WTC11 (cell line): ENCODE measurements at regions not wholly inside any gene's neighbourhood (a gene's known extent, or its start where the extent isn't known, plus 50 kb on each side); places are given as distances from the start of the nearest gene placed in this dataset.

Experiments
- ATAC-seq: fragments of 200-7000 bp; cut with Tn5 transposase; 2 replicates; pipeline ENCODE4 v1.10.0; 2021; ENCODE audit warnings: mild to moderate bottlenecking, moderate library complexity
- CTCF ChIA-PET: fragments of 300-600 bp; sonication (Branson Sonifier 250); formaldehyde crosslinking; loops from one replicate; lab custom pipeline; 2021; ENCODE audit warnings: antibody characterized with exemption; lab: Charles Lee
- POLR2A ChIA-PET: fragments of 350-600 bp; sonication (Branson Sonifier 250); formaldehyde crosslinking; loops from one replicate; lab custom pipeline; 2021; ENCODE audit warnings: antibody characterized with exemption; lab: Charles Lee
- DNase-seq: peaks from one replicate; pipeline ENCODE4 v3.0.0; 2021; ENCODE audit warnings: low spot score
- H3K27ac Mint-ChIP-seq: 2 replicates; pipeline ENCODE4 v1.8.0; 2021; ENCODE audit warnings: mixed read lengths
- H3K27me3 Mint-ChIP-seq: 2 replicates; pipeline ENCODE4 v1.8.0; 2021; ENCODE audit warnings: low read depth, mild to moderate bottlenecking, moderate library complexity, mixed read lengths
- H3K36me3 Mint-ChIP-seq: 2 replicates; pipeline ENCODE4 v1.8.0; 2021; ENCODE audit warnings: mixed read lengths
- H3K4me1 Mint-ChIP-seq: 2 replicates; pipeline ENCODE4 v1.8.0; 2022; ENCODE audit warnings: mixed read lengths
- H3K4me3 Mint-ChIP-seq: 2 replicates; pipeline ENCODE4 v1.8.0; 2021; ENCODE audit warnings: mild to moderate bottlenecking, moderate library complexity, mixed read lengths
- H3K9me3 Mint-ChIP-seq: 2 replicates; pipeline ENCODE4 v1.8.0; 2021; ENCODE audit warnings: mixed read lengths
- ELF4 ChIP-seq: sonication (generic); formaldehyde crosslinking; IDR thresholded peaks from 2 replicates; pipeline ENCODE4 v1.8.1; 2022; ENCODE audit warnings: low read depth, mild to moderate bottlenecking, moderate library complexity, missing genetic modification reagents
- ESRRA ChIP-seq: sonication (generic); formaldehyde crosslinking; IDR thresholded peaks from 2 replicates; pipeline ENCODE4 v1.8.1; 2022; ENCODE audit warnings: mild to moderate bottlenecking, missing genetic modification reagents, borderline replicate concordance
- GRHL2 ChIP-seq: fragments of 250-450 bp; sonication (Bioruptor Pico); IDR thresholded peaks from 2 replicates; pipeline ENCODE4 v1.8.0; 2022; ENCODE audit warnings: mild to moderate bottlenecking, moderate library complexity; ENCODE audit not compliant: insufficient replicate concordance, severe bottlenecking
- GTF2I ChIP-seq: fragments of 250-450 bp; sonication (Bioruptor Pico); conservative IDR thresholded peaks from 2 replicates; pipeline ENCODE4 v1.4.0; 2021; ENCODE audit warnings: mild to moderate bottlenecking
- HMGA2 ChIP-seq: fragments of 250-450 bp; sonication (Bioruptor Pico); IDR thresholded peaks from 2 replicates; pipeline ENCODE4 v1.4.0; 2021; ENCODE audit warnings: mild to moderate bottlenecking, moderate library complexity
- KAT7 ChIP-seq: sonication (generic); formaldehyde crosslinking; IDR thresholded peaks from 2 replicates; pipeline ENCODE4 v1.8.1; 2023; ENCODE audit warnings: missing genetic modification reagents, mild to moderate bottlenecking, borderline replicate concordance
- MAX ChIP-seq: sonication (generic); formaldehyde crosslinking; IDR thresholded peaks from 2 replicates; pipeline ENCODE4 v1.8.0; 2022; ENCODE audit warnings: mild to moderate bottlenecking, missing genetic modification reagents
- NR2C2 ChIP-seq: sonication (generic); formaldehyde crosslinking; IDR thresholded peaks from 2 replicates; pipeline ENCODE4 v1.8.0; 2022; ENCODE audit warnings: mild to moderate bottlenecking, missing genetic modification reagents
- NR3C1 ChIP-seq: sonication (generic); formaldehyde crosslinking; conservative IDR thresholded peaks from 2 replicates; pipeline ENCODE4 v1.8.1; 2023; ENCODE audit warnings: low read depth, mild to moderate bottlenecking, missing genetic modification reagents
- SMAD4 ChIP-seq: sonication (generic); formaldehyde crosslinking; IDR thresholded peaks from 2 replicates; pipeline ENCODE4 v1.8.0; 2022; ENCODE audit warnings: mild to moderate bottlenecking, missing genetic modification reagents
- SOX15 ChIP-seq: fragments of 250-450 bp; sonication (Bioruptor Pico); IDR thresholded peaks from 2 replicates; pipeline ENCODE4 v1.9.0; 2021; ENCODE audit warnings: mild to moderate bottlenecking
- TCF7 ChIP-seq: sonication (generic); formaldehyde crosslinking; IDR thresholded peaks from 2 replicates; pipeline ENCODE4 v1.8.0; 2022; ENCODE audit warnings: mild to moderate bottlenecking, low read depth, missing genetic modification reagents, moderate library complexity
- TP53 ChIP-seq: sonication (generic); formaldehyde crosslinking; IDR thresholded peaks from 2 replicates; pipeline ENCODE4 v1.8.1; 2023; ENCODE audit warnings: mild to moderate bottlenecking, missing genetic modification reagents
- ZNF219 ChIP-seq: sonication (generic); formaldehyde crosslinking; IDR thresholded peaks from 2 replicates; pipeline ENCODE4 v1.8.0; 2023; ENCODE audit warnings: missing genetic modification reagents, mild to moderate bottlenecking, borderline replicate concordance
- ZNF232 ChIP-seq: sonication (generic); formaldehyde crosslinking; IDR thresholded peaks from 2 replicates; pipeline ENCODE4 v1.8.0; 2022; ENCODE audit warnings: mild to moderate bottlenecking, missing genetic modification reagents
- ZNF263 ChIP-seq: sonication (generic); formaldehyde crosslinking; IDR thresholded peaks from 2 replicates; pipeline ENCODE4 v1.8.1; 2022; ENCODE audit warnings: low read depth, mild to moderate bottlenecking, moderate library complexity, missing genetic modification reagents
- ZNF317 ChIP-seq: sonication (generic); formaldehyde crosslinking; IDR thresholded peaks from 2 replicates; pipeline ENCODE4 v1.8.1; 2023; ENCODE audit warnings: low read depth, mild to moderate bottlenecking, moderate library complexity, missing genetic modification reagents, borderline replicate concordance
- ZNF416 ChIP-seq: fragments of 250-450 bp; sonication (Bioruptor Pico); IDR thresholded peaks from 2 replicates; pipeline ENCODE4 v1.9.0; 2021; ENCODE audit warnings: mild to moderate bottlenecking, inconsistent platforms
- TF ChIP-seq, protein P1 (sequence below): sonication (generic); formaldehyde crosslinking; IDR thresholded peaks from 2 replicates; pipeline ENCODE4 v1.8.1; 2023; ENCODE audit warnings: mild to moderate bottlenecking, missing genetic modification reagents, moderate library complexity
- TF ChIP-seq, protein P2 (sequence below): fragments of 250-450 bp; sonication (Bioruptor Pico); IDR thresholded peaks from 2 replicates; pipeline ENCODE4 v1.9.0; 2021; ENCODE audit warnings: mild to moderate bottlenecking, borderline replicate concordance
- TF ChIP-seq, protein P3 (sequence below): sonication (generic); formaldehyde crosslinking; IDR thresholded peaks from 2 replicates; pipeline ENCODE4 v1.8.0; 2023; ENCODE audit warnings: mild to moderate bottlenecking, missing genetic modification reagents
- TF ChIP-seq, protein P4 (sequence below): sonication (generic); formaldehyde crosslinking; IDR thresholded peaks from 2 replicates; pipeline ENCODE4 v1.8.1; 2022; ENCODE audit warnings: low read depth, mild to moderate bottlenecking, moderate library complexity, missing genetic modification reagents, borderline replicate concordance

DNA sequence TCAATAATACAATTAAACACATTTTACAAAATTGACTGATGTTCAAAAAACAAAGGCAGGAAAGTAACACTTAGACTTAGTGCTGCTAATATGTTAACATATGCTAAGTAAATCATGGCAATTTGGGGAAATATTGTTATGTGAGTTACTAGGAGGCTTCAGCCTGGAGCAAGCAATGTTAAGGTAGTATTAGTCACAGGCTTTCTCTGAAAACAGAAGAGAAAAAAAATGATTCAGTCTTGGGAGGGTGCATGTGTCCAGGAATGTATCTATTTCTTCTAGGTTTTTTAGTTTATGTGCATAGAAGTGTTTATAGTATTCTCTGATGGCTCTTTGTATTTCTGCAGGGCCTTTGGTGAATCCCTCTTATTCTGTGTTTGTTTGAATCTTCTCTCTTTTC, 345.8 kb upstream of the TFPI start:
- Mint-ChIP-seq H3K4me1 (no peaks in the 10 kb centered on the region), H3K27ac (no peak overlapping the region), H3K36me3 (no peaks in the 10 kb centered on the region), H3K9me3 (peaks cover 8% of the 10 kb centered on the region), H3K4me3 (no peak overlapping the region), H3K27me3 (no peaks in the 10 kb centered on the region; the same call in 1 of the 2 replicates)
- TF ChIP-seq SOX15 (CRISPR knock-in tag) (no peak), ZNF219 (no peak), GRHL2 (CRISPR knock-in tag) (no peak), ZNF416 (no peak), ZNF232 (CRISPR knock-in tag) (no peak), GTF2I (CRISPR knock-in tag) (no peak), KAT7 (CRISPR knock-in tag) (no peak), NR2C2 (CRISPR knock-in tag) (no peak), HMGA2 (CRISPR knock-in tag) (no peak), NR3C1 (CRISPR knock-in tag) (no peak), ELF4 (CRISPR knock-in tag) (no peak), TCF7 (CRISPR knock-in tag) (no peak), SMAD4 (CRISPR knock-in tag) (no peak), ZNF263 (CRISPR knock-in tag) (no peak)
- TF ChIP-seq, protein P1, sequence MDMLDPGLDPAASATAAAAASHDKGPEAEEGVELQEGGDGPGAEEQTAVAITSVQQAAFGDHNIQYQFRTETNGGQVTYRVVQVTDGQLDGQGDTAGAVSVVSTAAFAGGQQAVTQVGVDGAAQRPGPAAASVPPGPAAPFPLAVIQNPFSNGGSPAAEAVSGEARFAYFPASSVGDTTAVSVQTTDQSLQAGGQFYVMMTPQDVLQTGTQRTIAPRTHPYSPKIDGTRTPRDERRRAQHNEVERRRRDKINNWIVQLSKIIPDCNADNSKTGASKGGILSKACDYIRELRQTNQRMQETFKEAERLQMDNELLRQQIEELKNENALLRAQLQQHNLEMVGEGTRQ (CRISPR knock-in tag) = no peak
- TF ChIP-seq, protein P2, sequence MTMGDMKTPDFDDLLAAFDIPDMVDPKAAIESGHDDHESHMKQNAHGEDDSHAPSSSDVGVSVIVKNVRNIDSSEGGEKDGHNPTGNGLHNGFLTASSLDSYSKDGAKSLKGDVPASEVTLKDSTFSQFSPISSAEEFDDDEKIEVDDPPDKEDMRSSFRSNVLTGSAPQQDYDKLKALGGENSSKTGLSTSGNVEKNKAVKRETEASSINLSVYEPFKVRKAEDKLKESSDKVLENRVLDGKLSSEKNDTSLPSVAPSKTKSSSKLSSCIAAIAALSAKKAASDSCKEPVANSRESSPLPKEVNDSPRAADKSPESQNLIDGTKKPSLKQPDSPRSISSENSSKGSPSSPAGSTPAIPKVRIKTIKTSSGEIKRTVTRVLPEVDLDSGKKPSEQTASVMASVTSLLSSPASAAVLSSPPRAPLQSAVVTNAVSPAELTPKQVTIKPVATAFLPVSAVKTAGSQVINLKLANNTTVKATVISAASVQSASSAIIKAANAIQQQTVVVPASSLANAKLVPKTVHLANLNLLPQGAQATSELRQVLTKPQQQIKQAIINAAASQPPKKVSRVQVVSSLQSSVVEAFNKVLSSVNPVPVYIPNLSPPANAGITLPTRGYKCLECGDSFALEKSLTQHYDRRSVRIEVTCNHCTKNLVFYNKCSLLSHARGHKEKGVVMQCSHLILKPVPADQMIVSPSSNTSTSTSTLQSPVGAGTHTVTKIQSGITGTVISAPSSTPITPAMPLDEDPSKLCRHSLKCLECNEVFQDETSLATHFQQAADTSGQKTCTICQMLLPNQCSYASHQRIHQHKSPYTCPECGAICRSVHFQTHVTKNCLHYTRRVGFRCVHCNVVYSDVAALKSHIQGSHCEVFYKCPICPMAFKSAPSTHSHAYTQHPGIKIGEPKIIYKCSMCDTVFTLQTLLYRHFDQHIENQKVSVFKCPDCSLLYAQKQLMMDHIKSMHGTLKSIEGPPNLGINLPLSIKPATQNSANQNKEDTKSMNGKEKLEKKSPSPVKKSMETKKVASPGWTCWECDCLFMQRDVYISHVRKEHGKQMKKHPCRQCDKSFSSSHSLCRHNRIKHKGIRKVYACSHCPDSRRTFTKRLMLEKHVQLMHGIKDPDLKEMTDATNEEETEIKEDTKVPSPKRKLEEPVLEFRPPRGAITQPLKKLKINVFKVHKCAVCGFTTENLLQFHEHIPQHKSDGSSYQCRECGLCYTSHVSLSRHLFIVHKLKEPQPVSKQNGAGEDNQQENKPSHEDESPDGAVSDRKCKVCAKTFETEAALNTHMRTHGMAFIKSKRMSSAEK (CRISPR knock-in tag) = no peak
- TF ChIP-seq, protein P3, sequence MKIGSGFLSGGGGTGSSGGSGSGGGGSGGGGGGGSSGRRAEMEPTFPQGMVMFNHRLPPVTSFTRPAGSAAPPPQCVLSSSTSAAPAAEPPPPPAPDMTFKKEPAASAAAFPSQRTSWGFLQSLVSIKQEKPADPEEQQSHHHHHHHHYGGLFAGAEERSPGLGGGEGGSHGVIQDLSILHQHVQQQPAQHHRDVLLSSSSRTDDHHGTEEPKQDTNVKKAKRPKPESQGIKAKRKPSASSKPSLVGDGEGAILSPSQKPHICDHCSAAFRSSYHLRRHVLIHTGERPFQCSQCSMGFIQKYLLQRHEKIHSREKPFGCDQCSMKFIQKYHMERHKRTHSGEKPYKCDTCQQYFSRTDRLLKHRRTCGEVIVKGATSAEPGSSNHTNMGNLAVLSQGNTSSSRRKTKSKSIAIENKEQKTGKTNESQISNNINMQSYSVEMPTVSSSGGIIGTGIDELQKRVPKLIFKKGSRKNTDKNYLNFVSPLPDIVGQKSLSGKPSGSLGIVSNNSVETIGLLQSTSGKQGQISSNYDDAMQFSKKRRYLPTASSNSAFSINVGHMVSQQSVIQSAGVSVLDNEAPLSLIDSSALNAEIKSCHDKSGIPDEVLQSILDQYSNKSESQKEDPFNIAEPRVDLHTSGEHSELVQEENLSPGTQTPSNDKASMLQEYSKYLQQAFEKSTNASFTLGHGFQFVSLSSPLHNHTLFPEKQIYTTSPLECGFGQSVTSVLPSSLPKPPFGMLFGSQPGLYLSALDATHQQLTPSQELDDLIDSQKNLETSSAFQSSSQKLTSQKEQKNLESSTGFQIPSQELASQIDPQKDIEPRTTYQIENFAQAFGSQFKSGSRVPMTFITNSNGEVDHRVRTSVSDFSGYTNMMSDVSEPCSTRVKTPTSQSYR (CRISPR knock-in tag) = no peak
- ChIA-PET CTCF (interaction anchor here (0.6 kb wide), 1 partner anchor 53 kb away, joined by 4 read pairs; no protein-coding TSS in a partner anchor), POLR2A (interaction anchor here (1.1 kb wide), 1 partner anchor 21 kb away, joined by 3 read pairs; no protein-coding TSS in a partner anchor)
- ATAC-seq = no peak
- no peak for DNase-seq

- H3K4me3 Mint-ChIP-seq = no peak overlapping the region
- ATAC-seq (no peak), DNase-seq (no peak)
- H3K4me1 Mint-ChIP-seq = 0 out of 2 replicates have a peak, but pooled peaks cover 4% of the 10 kb centered on the region
- H3K27ac Mint-ChIP-seq = no peak overlapping the region
- H3K9me3 Mint-ChIP-seq = peaks cover 8% of the 10 kb centered on the region
- TF ChIP-seq GTF2I (CRISPR knock-in tag) (no peak), TP53 (no peak), ZNF317 (CRISPR knock-in tag) (no peak), MAX (CRISPR knock-in tag) (no peak), ESRRA (CRISPR knock-in tag) (no peak)
- TF ChIP-seq, protein P4, sequence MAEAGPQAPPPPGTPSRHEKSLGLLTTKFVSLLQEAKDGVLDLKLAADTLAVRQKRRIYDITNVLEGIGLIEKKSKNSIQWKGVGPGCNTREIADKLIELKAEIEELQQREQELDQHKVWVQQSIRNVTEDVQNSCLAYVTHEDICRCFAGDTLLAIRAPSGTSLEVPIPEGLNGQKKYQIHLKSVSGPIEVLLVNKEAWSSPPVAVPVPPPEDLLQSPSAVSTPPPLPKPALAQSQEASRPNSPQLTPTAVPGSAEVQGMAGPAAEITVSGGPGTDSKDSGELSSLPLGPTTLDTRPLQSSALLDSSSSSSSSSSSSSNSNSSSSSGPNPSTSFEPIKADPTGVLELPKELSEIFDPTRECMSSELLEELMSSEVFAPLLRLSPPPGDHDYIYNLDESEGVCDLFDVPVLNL = no peak
- POLR2A ChIA-PET = no interaction called here
- H3K36me3 Mint-ChIP-seq = no peaks in the 10 kb centered on the region
- H3K27me3 Mint-ChIP-seq = no peaks in the 10 kb centered on the region; the same call in 1 of the 2 replicates
- CTCF ChIA-PET = no interaction called here
These were observed 351.8 kb upstream of the TFPI start for GRCh38 chr2:187906021-187906420.
